Aorta (tissue), 5 donors: ENCODE measurements at regions not wholly inside any gene's neighbourhood (a gene's known extent, or its start where the extent isn't known, plus 50 kb on each side); places are given as distances from the start of the nearest gene placed in this dataset.
"Not testable (repeated sequence)": the region's sequence is repeated elsewhere in the genome, so short reads cannot be mapped to it uniquely, and the experiment has no call there.

Source experiments
- ATAC-seq: fragments of 200-7000 bp; cut with Tn5 transposase; one replicate; pipeline ENCODE4 v1.9.1; 2022; ENCODE audit warnings: moderate library complexity; ENCODE audit not compliant: low FRiP score
- DNase-seq, 2 donors: peaks; one replicate each; pipeline ENCODE4 v3.0.0-alpha.2; 2020
- H3K27ac ChIP-seq, 2 donors: one replicate each; pipeline ENCODE4 v1.5.1; 2013; ENCODE audit warnings: low read length in 2 of 2, mild to moderate bottlenecking in 2 of 2, moderate library complexity in 2 of 2, control low read depth in 1 of 2, inconsistent platforms in 1 of 2, low read depth in 1 of 2
- H3K27me3 ChIP-seq, 2 donors: one replicate each; pipeline ENCODE4 v1.6.1; 2013; ENCODE audit warnings: control low read depth in 1 of 2, low read length in 1 of 2, mild to moderate bottlenecking in 1 of 2, moderate library complexity in 1 of 2; ENCODE audit not compliant: insufficient read depth in 2 of 2, control insufficient read depth in 1 of 2
- H3K36me3 ChIP-seq, 2 donors: one replicate each; pipeline ENCODE4 v1.6.1; 2013; ENCODE audit warnings: control low read depth in 1 of 2, low read length in 1 of 2, mild to moderate bottlenecking in 1 of 2; ENCODE audit not compliant: insufficient read depth in 2 of 2, control insufficient read depth in 1 of 2
- H3K4me1 ChIP-seq, 2 donors: one replicate each; pipeline ENCODE4 v1.6.1; 2013; ENCODE audit warnings: low read length in 2 of 2, control low read depth in 1 of 2, mild to moderate bottlenecking in 1 of 2, moderate library complexity in 1 of 2; ENCODE audit not compliant: insufficient read depth in 2 of 2, control insufficient read depth in 1 of 2
- H3K4me3 ChIP-seq, 2 donors: one replicate each; pipeline ENCODE4 v1.5.1; 2013; ENCODE audit warnings: low read length in 2 of 2, control low read depth in 1 of 2, mild to moderate bottlenecking in 1 of 2
- H3K9me3 ChIP-seq: one replicate; pipeline ENCODE4 v1.6.1; 2013; ENCODE audit warnings: mild to moderate bottlenecking, low read length; ENCODE audit not compliant: control insufficient read depth
- WGBS, 2 donors: extraction: QIAGEN DNeasy Blood & Tissue Kit; methylation state at CpG; one replicate each; pipeline ENCODE4 v1.1.7; 2013; 5-methylcytosine and 5-hydroxymethylcytosine counted together
- intact Hi-C, 2 donors: fragments of 100-400 bp; cut with DNase I; formaldehyde crosslinking; loops; one replicate each; pipeline versions ENCODE4 v1.14.2 to v1.15.0; 2022
- donor health status: healthy with polysubstance abuse.
- donor health status: Bipolar disorder and iron deficiency.
- donor health status: DM: no; HTN: no; CAD: no.
- donor health status: DM: no; HTN: no; CAD: no.
- donor health status: DM: yes; HTN: yes; CAD: no.

GRCh38 chr21:35191128-35191527 lies 142.0 kb upstream of the RUNX1 start:
- ATAC-seq (no peak), DNase-seq (no peak)
- Histone ChIP-seq H3K4me3 (no peak overlapping the region), H3K9me3 (no peaks in the 10 kb centered on the region), H3K27me3 (no peaks in the 10 kb centered on the region), H3K36me3 (no peaks in the 10 kb centered on the region), H3K27ac (no peak overlapping the region), H3K4me1 (no peaks in the 10 kb centered on the region)
- intact Hi-C loops, result loop anchor here in 1 of 2 donors (10.0 kb wide), 1 partner anchor 374 kb away; no protein-coding TSS in a partner anchor
- 75 to 76% methylated on average over 6 of the region's 6 CpGs for WGBS, 2 donors

- Histone ChIP-seq H3K36me3 (no peaks in the 10 kb centered on the region), H3K4me3 (no peak overlapping the region), H3K27ac (no peak overlapping the region), H3K4me1 (no peaks in the 10 kb centered on the region), H3K9me3 (no peaks in the 10 kb centered on the region), H3K27me3 (no peaks in the 10 kb centered on the region)
- 69 to 75% methylated on average over 5 of the region's 5 CpGs for WGBS, 2 donors
- intact Hi-C loops, result loop anchor here in 1 of 2 donors (10.0 kb wide), 1 partner anchor 375 kb away; no protein-coding TSS in a partner anchor
- ATAC-seq, result no peak
- DNase-seq, result no peak
Measured at GRCh38 chr21:35190201-35190701, 141.1 kb upstream of the RUNX1 start.

- no peak for ATAC-seq
- no peak for DNase-seq
- Histone ChIP-seq H3K4me3 (no peak overlapping the region), H3K4me1 (no peaks in the 10 kb centered on the region), H3K27me3 (no peaks in the 10 kb centered on the region), H3K36me3 (no peaks in the 10 kb centered on the region), H3K27ac (no peak overlapping the region), H3K9me3 (no peaks in the 10 kb centered on the region)
- 20 to 34% methylated on average over 8 of the region's 8 CpGs for WGBS, 2 donors
- intact Hi-C loops, result no loop called here
Measured at GRCh38 chr21:35189077-35189863, 140.2 kb upstream of the RUNX1 start.

- H3K9me3 ChIP-seq, DNase-seq, ATAC-seq, H3K36me3 ChIP-seq, H3K27ac ChIP-seq, intact Hi-C loops, H3K27me3 ChIP-seq, H3K4me1 ChIP-seq, H3K4me3 ChIP-seq: not testable (repeated sequence)
- 79 to 86% methylated on average over 2 of the region's 2 CpGs for WGBS, 2 donors
Measured at GRCh38 chr21:35183389-35183788, 134.3 kb upstream of the RUNX1 start.

- Histone ChIP-seq H3K4me1 (peaks cover 0 to 2% of the 10 kb centered on the region in 2 donors), H3K27ac (no peak overlapping the region), H3K36me3 (no peaks in the 10 kb centered on the region), H3K9me3 (peaks cover 1% of the 10 kb centered on the region), H3K27me3 (no peaks in the 10 kb centered on the region), H3K4me3 (no peak overlapping the region)
- 18 to 30% methylated on average over 1 of the region's 1 CpG for WGBS, 2 donors
- ATAC-seq (no peak), DNase-seq (no peak)
- intact Hi-C loops, result no loop called here
Measured at GRCh38 chr21:35179990-35180540, 131.0 kb upstream of the RUNX1 start.

GRCh38 chr21:35178827-35179226 lies 129.7 kb upstream of the RUNX1 start:
- H3K27me3 ChIP-seq, result no peaks in the 10 kb centered on the region
- H3K36me3 ChIP-seq, result no peaks in the 10 kb centered on the region
- no peak overlapping the region for H3K4me3 ChIP-seq
- H3K9me3 ChIP-seq, result peaks cover 1% of the 10 kb centered on the region
- ATAC-seq (no peak), DNase-seq (no peak)
- H3K4me1 ChIP-seq, result peaks cover 0 to 2% of the 10 kb centered on the region in 2 donors
- no peak overlapping the region for H3K27ac ChIP-seq
- WGBS, 2 donors, result 74 to 88% methylated on average over 1 of the region's 1 CpG
- intact Hi-C loops, result no loop called here

- ATAC-seq, result no peak
- Histone ChIP-seq H3K27me3 (no peaks in the 10 kb centered on the region), H3K4me3 (no peak overlapping the region), H3K36me3 (no peaks in the 10 kb centered on the region), H3K9me3 (peaks cover 1% of the 10 kb centered on the region), H3K27ac (no peak overlapping the region), H3K4me1 (peaks cover 0 to 2% of the 10 kb centered on the region in 2 donors)
- 72 to 79% methylated on average over 4 of the region's 4 CpGs for WGBS, 2 donors
- DNase-seq, result no peak
- intact Hi-C loops, result no loop called here
Measured at GRCh38 chr21:35178098-35178497, 129.0 kb upstream of the RUNX1 start.

- 65 to 79% methylated on average over 2 of the region's 2 CpGs for WGBS, 2 donors
- Histone ChIP-seq H3K4me3 (no peak overlapping the region), H3K36me3 (no peaks in the 10 kb centered on the region), H3K27ac (no peak overlapping the region), H3K27me3 (no peaks in the 10 kb centered on the region), H3K4me1 (no peaks in the 10 kb centered on the region), H3K9me3 (peaks cover 1% of the 10 kb centered on the region)
- intact Hi-C loops, result no loop called here
- ATAC-seq, result no peak
- no peak for DNase-seq
Measured at GRCh38 chr21:35172231-35172630, 123.1 kb upstream of the RUNX1 start.

GRCh38 chr21:35171385-35171784 lies 122.3 kb upstream of the RUNX1 start:
- Histone ChIP-seq H3K36me3 (no peaks in the 10 kb centered on the region), H3K27me3 (no peaks in the 10 kb centered on the region), H3K9me3 (peaks cover 1% of the 10 kb centered on the region), H3K4me1 (no peaks in the 10 kb centered on the region), H3K27ac (no peak overlapping the region), H3K4me3 (no peak overlapping the region)
- DNase-seq, result no peak
- intact Hi-C loops, result no loop called here
- WGBS, 2 donors, result 71 to 84% methylated on average over 5 of the region's 5 CpGs
- no peak for ATAC-seq
